H9 (cell line): ENCODE measurements at regions not wholly inside any gene's neighbourhood (a gene's known extent, or its start where the extent isn't known, plus 50 kb on each side); places are given as distances from the start of the nearest gene placed in this dataset.

ENCODE experiments used
- DNase-seq: peaks from one replicate; pipeline ENCODE4 v3.0.0-alpha.2; 2017
- H2AFZ ChIP-seq: one replicate; pipeline ENCODE4 v1.6.1; 2013; ENCODE audit warnings: mild to moderate bottlenecking, low read length, control low read depth, moderate library complexity
- H2AK5ac ChIP-seq: 2 replicates; pipeline ENCODE4 v1.6.1; 2013; ENCODE audit warnings: low read length, control low read depth, mixed read lengths; ENCODE audit not compliant: insufficient read length
- H2BK120ac ChIP-seq: one replicate; pipeline ENCODE4 v1.6.1; 2013; ENCODE audit warnings: low read depth, mild to moderate bottlenecking, low read length, control low read depth, inconsistent platforms; ENCODE audit not compliant: poor library complexity, severe bottlenecking
- H2BK12ac ChIP-seq: 2 replicates; pipeline ENCODE4 v1.6.1; 2013; ENCODE audit warnings: low read length, control low read depth, mixed read lengths, low read depth; ENCODE audit not compliant: insufficient read length
- H2BK15ac ChIP-seq: 2 replicates; pipeline ENCODE4 v1.6.1; 2013; ENCODE audit warnings: low read depth, low read length, control low read depth
- H2BK20ac ChIP-seq: one replicate; pipeline ENCODE4 v1.6.1; 2013; ENCODE audit warnings: low read depth, mild to moderate bottlenecking, low read length, control low read depth, inconsistent platforms; ENCODE audit not compliant: poor library complexity, severe bottlenecking
- H2BK5ac ChIP-seq: 2 replicates; pipeline ENCODE4 v1.6.1; 2013; ENCODE audit warnings: low read length, control low read depth, mixed read lengths; ENCODE audit not compliant: insufficient read length
- H3K14ac ChIP-seq: 2 replicates; pipeline ENCODE4 v1.6.1; 2013; ENCODE audit warnings: low read length, control low read depth; ENCODE audit not compliant: insufficient read depth
- H3K18ac ChIP-seq: 2 replicates; pipeline ENCODE4 v1.6.1; 2013; ENCODE audit warnings: low read depth, mild to moderate bottlenecking, mixed read lengths, low read length, control low read depth; ENCODE audit not compliant: insufficient read length
- H3K23ac ChIP-seq: 2 replicates; pipeline ENCODE4 v1.6.1; 2013; ENCODE audit warnings: low read length, control low read depth, mixed read lengths, low read depth; ENCODE audit not compliant: insufficient read length
- H3K23me2 ChIP-seq: 2 replicates; pipeline ENCODE4 v1.6.1; 2013; ENCODE audit warnings: low read depth, mild to moderate bottlenecking, mixed read lengths, low read length, control low read depth; ENCODE audit not compliant: insufficient read length, poor library complexity, severe bottlenecking
- H3K27ac ChIP-seq: 2 replicates; pipeline ENCODE4 v1.5.1; 2013; ENCODE audit warnings: low read length, control low read depth, mixed read lengths, low read depth; ENCODE audit not compliant: insufficient read length
- H3K27me3 ChIP-seq: 2 replicates; pipeline ENCODE4 v1.6.1; 2013; ENCODE audit warnings: low read length, control low read depth, inconsistent platforms; ENCODE audit not compliant: insufficient read depth
- H3K4ac ChIP-seq: 2 replicates; pipeline ENCODE4 v1.6.1; 2013; ENCODE audit warnings: low read depth, mild to moderate bottlenecking, control low read depth, inconsistent platforms, low read length, moderate library complexity
- H3K4me1 ChIP-seq: 2 replicates; pipeline ENCODE4 v1.6.1; 2013; ENCODE audit warnings: low read length, control low read depth, inconsistent platforms; ENCODE audit not compliant: insufficient read depth
- H3K4me2 ChIP-seq: 2 replicates; pipeline ENCODE4 v1.6.1; 2013; ENCODE audit warnings: low read length, control low read depth, mixed read lengths; ENCODE audit not compliant: insufficient read length, insufficient read depth
- H3K56ac ChIP-seq: 2 replicates; pipeline ENCODE4 v1.6.1; 2013; ENCODE audit warnings: low read depth, mild to moderate bottlenecking, mixed read lengths, low read length, control low read depth; ENCODE audit not compliant: insufficient read length
- H3K79me1 ChIP-seq: 2 replicates; pipeline ENCODE4 v1.6.1; 2013; ENCODE audit warnings: low read depth, mild to moderate bottlenecking, moderate library complexity, low read length, control low read depth, inconsistent platforms; ENCODE audit not compliant: insufficient read depth, poor library complexity, severe bottlenecking
- H3K79me2 ChIP-seq: 2 replicates; pipeline ENCODE4 v1.6.1; 2013; ENCODE audit warnings: low read length, control low read depth, inconsistent platforms; ENCODE audit not compliant: insufficient read depth
- H3K9ac ChIP-seq: 2 replicates; pipeline ENCODE4 v1.6.1; 2013; ENCODE audit warnings: low read length, control low read depth, mixed read lengths; ENCODE audit not compliant: insufficient read length; ENCODE audit errors: extremely low read depth
- H3K9me3 ChIP-seq: one replicate; pipeline ENCODE4 v1.6.1; 2013; ENCODE audit warnings: low read depth, low read length, inconsistent platforms; ENCODE audit not compliant: control insufficient read depth
- H3T11ph ChIP-seq: one replicate; pipeline ENCODE4 v1.6.1; 2013; ENCODE audit warnings: mild to moderate bottlenecking, low read length, control low read depth, inconsistent platforms
- H4K20me1 ChIP-seq: one replicate; pipeline ENCODE4 v1.6.1; 2013; ENCODE audit not compliant: control insufficient read depth, insufficient read length, insufficient read depth
- H4K5ac ChIP-seq: 2 replicates; pipeline ENCODE4 v1.6.1; 2013; ENCODE audit warnings: low read depth, mild to moderate bottlenecking, mixed read lengths, low read length, control low read depth; ENCODE audit not compliant: insufficient read length
- H4K8ac ChIP-seq: replicated peaks from 2 replicates; pipeline ENCODE4 v1.6.1; 2013; ENCODE audit warnings: low read length, control low read depth, mixed read lengths, low read depth; ENCODE audit not compliant: insufficient read length
- H4K91ac ChIP-seq: 2 replicates; pipeline ENCODE4 v1.6.1; 2013; ENCODE audit warnings: low read depth, mild to moderate bottlenecking, moderate library complexity, mixed read lengths, low read length, control low read depth; ENCODE audit not compliant: insufficient read length
- H3K27ac Mint-ChIP-seq, 3 experiments: 2 replicates in 2 of 3; 3 replicates in 1 of 3; pipeline ENCODE4 v1.8.0; 2020 to 2021; ENCODE audit warnings: mixed read lengths in 3 of 3, mild to moderate bottlenecking in 1 of 3, moderate library complexity in 1 of 3
- H3K27me3 Mint-ChIP-seq: 2 replicates; pipeline ENCODE4 v1.8.0; 2021; ENCODE audit warnings: low read depth, mild to moderate bottlenecking, moderate library complexity, mixed read lengths
- H3K36me3 Mint-ChIP-seq, 3 experiments: 2 replicates in 2 of 3; 3 replicates in 1 of 3; pipeline ENCODE4 v1.8.0; 2020 to 2021; ENCODE audit warnings: low read depth in 3 of 3, mixed read lengths in 3 of 3; ENCODE audit not compliant: insufficient read depth in 1 of 3
- H3K4me1 Mint-ChIP-seq, 2 experiments: 2 replicates each; pipeline ENCODE4 v1.8.0; 2020; ENCODE audit warnings: mixed read lengths in 2 of 2
- H3K4me3 Mint-ChIP-seq, 2 experiments: 2 replicates in 1 of 2; 3 replicates in 1 of 2; pipeline ENCODE4 v1.8.0; 2020 to 2021; ENCODE audit warnings: mild to moderate bottlenecking in 2 of 2, mixed read lengths in 2 of 2, moderate library complexity in 1 of 2
- H3K9me3 Mint-ChIP-seq, 2 experiments: 2 replicates in 1 of 2; 3 replicates in 1 of 2; pipeline ENCODE4 v1.8.0; 2020; ENCODE audit warnings: mild to moderate bottlenecking in 2 of 2, mixed read lengths in 2 of 2, moderate library complexity in 1 of 2
- CTCF ChIP-seq: fragments of 200-600 bp; sonication (generic); conservative IDR thresholded peaks from 3 replicates; pipeline ENCODE4 v1.8.0; 2021; ENCODE audit warnings: antibody characterized with exemption, mild to moderate bottlenecking
- WGBS: extraction: QIAGEN DNeasy Blood & Tissue Kit; methylation state at CpG from one replicate; pipeline ENCODE4 v1.1.7; 2013; ENCODE audit warnings: missing lambda C conversion rate, low lambda C conversion rate, mixed read lengths; ENCODE audit not compliant: insufficient read length; ENCODE audit errors: extremely low coverage; 5-methylcytosine and 5-hydroxymethylcytosine counted together

DNA sequence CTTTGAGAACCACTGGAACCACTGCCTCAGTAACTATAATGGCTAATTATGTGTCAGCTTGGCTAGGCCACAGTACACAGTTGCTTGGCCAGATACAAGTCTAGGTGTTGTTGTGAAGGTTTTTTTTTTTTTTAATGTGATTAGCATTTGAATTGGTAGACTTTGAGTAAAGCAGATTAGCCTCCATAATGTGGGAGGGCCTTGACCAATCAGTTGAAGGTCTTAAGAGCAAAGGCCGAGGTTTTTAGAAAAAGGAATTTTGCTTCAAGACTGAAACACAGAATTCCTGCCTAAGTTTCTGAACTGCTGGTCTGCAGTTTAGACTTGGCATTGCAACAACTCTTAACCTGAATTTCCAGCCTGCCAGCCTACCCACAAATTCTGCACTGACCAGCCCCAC lies 451.6 kb upstream of the AZI2 start:
- no peak overlapping the region for H4K5ac ChIP-seq
- H4K8ac ChIP-seq, result no peak overlapping the region
- DNase-seq, result no peak
- H3K79me1 ChIP-seq, result no peaks in the 10 kb centered on the region
- H3K9me3 ChIP-seq, result no peaks in the 10 kb centered on the region
- H3K23me2 ChIP-seq, result no peaks in the 10 kb centered on the region
- no peak overlapping the region for H3K4ac ChIP-seq
- no peak overlapping the region for H3T11ph ChIP-seq
- H3K79me2 ChIP-seq, result no peaks in the 10 kb centered on the region
- no peak overlapping the region for H2BK20ac ChIP-seq
- no peak overlapping the region for H3K23ac ChIP-seq
- Mint-ChIP-seq H3K36me3 (no peaks in the 10 kb centered on the region), H3K4me3 (no peak overlapping the region), H3K9me3 (no peaks in the 10 kb centered on the region), H3K4me1 (peaks cover 3 to 6% of the 10 kb centered on the region in 2 experiments; a peak in 3 of 4 replicates), H3K27me3 (no peaks in the 10 kb centered on the region), H3K27ac (no peak overlapping the region; a peak in 1 of 7 replicates)
- no peak overlapping the region for H2AK5ac ChIP-seq
- H3K4me1 ChIP-seq, result no peaks in the 10 kb centered on the region
- no peak overlapping the region for H3K56ac ChIP-seq
- H3K27ac ChIP-seq, result no peak overlapping the region
- no peak overlapping the region for H3K18ac ChIP-seq
- no peaks in the 10 kb centered on the region for H3K27me3 ChIP-seq
- no peak overlapping the region for H2BK15ac ChIP-seq
- no peak overlapping the region for H2AFZ ChIP-seq
- no peak overlapping the region for H2BK120ac ChIP-seq
- no peak overlapping the region for H3K4me2 ChIP-seq
- H3K9ac ChIP-seq, result no peak overlapping the region
- no peak overlapping the region for H4K91ac ChIP-seq
- no peak overlapping the region for H2BK5ac ChIP-seq
- no peak for TF ChIP-seq CTCF
- no peak overlapping the region for H3K14ac ChIP-seq
- no peak overlapping the region for H2BK12ac ChIP-seq
- no peaks in the 10 kb centered on the region for H4K20me1 ChIP-seq
- WGBS, result no CpG with 5 or more reads among the region's 1 CpG
